ENCODE measurements at regions not wholly inside any gene's neighbourhood (a gene's known extent, or its start where the extent isn't known, plus 50 kb on each side); places are given as distances from the start of the nearest gene placed in this dataset.

GRCh38 chr19:30070968-30071632 lies 129.1 kb downstream of the URI1 start:
- no peak overlapping the region for H3K4me3 ChIP-seq
- no peak for TF ChIP-seq CTCF (IDR thresholded peaks at IDR 0.05)
- intact Hi-C loops (cut with DNase I) = no loop called here
- H3K27ac ChIP-seq = no peak overlapping the region
- H3K9me3 ChIP-seq = no peaks in the 10 kb centered on the region
- ATAC-seq = no peak
- H3K4me1 ChIP-seq = no peaks in the 10 kb centered on the region
- no peaks in the 10 kb centered on the region for H3K36me3 ChIP-seq
- peaks cover 0 to 18% of the 10 kb centered on the region in 2 donors for H3K27me3 ChIP-seq
- peak in 1 of 4 donors; percentile 19 for DNase-seq

DNA sequence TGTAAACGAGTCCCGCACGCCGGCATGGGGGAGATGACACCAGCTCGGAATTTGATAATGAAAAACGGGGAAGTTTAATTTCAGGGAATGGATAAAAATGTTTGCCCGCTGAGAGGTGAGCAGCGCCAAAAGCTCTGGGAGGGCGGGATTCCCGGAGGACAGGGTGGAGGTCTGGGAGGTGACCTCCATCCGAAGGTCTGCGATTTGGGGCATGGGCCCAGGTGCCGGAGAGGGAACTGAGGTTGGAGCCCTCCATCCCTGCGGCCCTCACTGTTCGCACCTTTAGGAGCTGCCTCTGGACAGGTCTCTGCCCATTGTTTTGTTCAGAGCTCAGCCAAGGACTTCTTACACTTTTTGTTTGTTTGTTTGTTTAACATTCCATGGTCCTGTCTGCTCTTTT lies 129.8 kb downstream of the URI1 start:
- no peaks in the 10 kb centered on the region for H3K36me3 ChIP-seq
- DNase-seq (peak in 1 of 4 donors; percentile 23), ATAC-seq (no peak)
- no peaks in the 10 kb centered on the region for H3K9me3 ChIP-seq
- no peaks in the 10 kb centered on the region for H3K4me1 ChIP-seq
- TF ChIP-seq CTCF (IDR thresholded peaks at IDR 0.05) = no peak
- H3K27me3 ChIP-seq = peaks cover 0 to 21% of the 10 kb centered on the region in 2 donors
- no peak overlapping the region for H3K4me3 ChIP-seq
- no peak overlapping the region for H3K27ac ChIP-seq
- intact Hi-C loops (cut with DNase I) = no loop called here

GRCh38 chr19:30073152-30074000 lies 131.3 kb downstream of the URI1 start:
- intact Hi-C loops (cut with DNase I) = no loop called here
- no peak overlapping the region for H3K27ac ChIP-seq
- no peak overlapping the region for H3K4me3 ChIP-seq
- no peaks in the 10 kb centered on the region for H3K36me3 ChIP-seq
- no peak for ATAC-seq
- peaks cover 0 to 28% of the 10 kb centered on the region in 2 donors for H3K27me3 ChIP-seq
- H3K9me3 ChIP-seq = no peaks in the 10 kb centered on the region
- DNase-seq = peak in 1 of 4 donors; percentile 19
- TF ChIP-seq CTCF (IDR thresholded peaks at IDR 0.05) = no peak
- no peaks in the 10 kb centered on the region for H3K4me1 ChIP-seq

DNA sequence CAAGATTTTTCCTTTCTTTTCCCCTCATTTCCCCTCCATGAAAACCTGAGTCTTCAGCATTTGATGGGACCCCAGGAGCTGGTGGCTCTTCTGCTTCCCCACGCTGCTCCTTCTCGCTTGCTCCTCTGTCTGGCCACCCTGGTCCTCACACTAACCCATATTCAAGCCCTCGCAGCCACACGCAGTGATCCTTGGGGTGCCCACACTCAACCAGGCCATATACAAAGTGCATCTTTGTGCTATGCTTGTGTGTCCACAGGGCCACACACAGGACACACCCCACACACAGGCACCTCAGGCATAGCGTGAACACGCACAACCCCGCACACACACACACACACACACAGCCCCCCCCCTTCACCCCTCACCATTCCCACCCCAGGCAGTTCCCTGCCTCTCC lies 132.1 kb downstream of the URI1 start:
- ATAC-seq (no peak), DNase-seq (peak in 1 of 4 donors; percentile 11)
- Histone ChIP-seq H3K9me3 (no peaks in the 10 kb centered on the region), H3K4me3 (no peak overlapping the region), H3K36me3 (no peaks in the 10 kb centered on the region), H3K27me3 (peaks cover 0 to 32% of the 10 kb centered on the region in 2 donors), H3K4me1 (no peaks in the 10 kb centered on the region), H3K27ac (no peak overlapping the region)
- intact Hi-C loops (cut with DNase I) = no loop called here
- TF ChIP-seq CTCF (IDR thresholded peaks at IDR 0.05) = no peak
